ENCODE measurements at regions not wholly inside any gene's neighbourhood (a gene's known extent, or its start where the extent isn't known, plus 50 kb on each side); places are given as distances from the start of the nearest gene placed in this dataset.

DNA sequence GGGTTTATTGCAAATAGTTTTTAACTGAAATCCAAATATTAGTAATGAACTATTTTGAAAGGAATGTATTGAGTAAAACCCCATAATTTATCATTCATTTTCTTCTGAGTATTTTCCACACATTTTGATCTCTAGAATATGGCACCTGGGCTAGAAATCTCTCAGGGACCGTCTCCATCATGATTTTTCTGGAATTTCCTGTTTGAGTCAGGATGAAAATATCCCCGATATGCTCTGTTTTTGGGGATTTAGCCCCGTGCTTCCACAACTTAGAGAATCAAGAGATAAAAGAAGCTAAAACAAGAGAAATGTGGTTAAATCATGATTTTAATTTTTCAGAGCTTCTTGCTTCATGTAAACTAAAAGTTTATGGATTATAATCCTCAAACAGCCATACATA, 114.2 kb downstream of the SPCS3 start:
- no peak for TF ChIP-seq EZH2 (IDR thresholded peaks at IDR 0.05; ENCODE audit: insufficient read depth, poor library complexity, severe bottlenecking)
- TF ChIP-seq EZH2phosphoT487 (IDR thresholded peaks at IDR 0.05; ENCODE audit: insufficient read depth, low read depth) = no peak
